NCI-H2029 treated with DMSO at 0.1 percent for 48 hours (cell line): ENCODE measurements at regions not wholly inside any gene's neighbourhood (a gene's known extent, or its start where the extent isn't known, plus 50 kb on each side); places are given as distances from the start of the nearest gene placed in this dataset.
"Not testable (repeated sequence)": the region's sequence is repeated elsewhere in the genome, so short reads cannot be mapped to it uniquely, and the experiment has no call there.

Experiments
- DNase-seq: peaks from one replicate; lab custom pipeline; 2025; lab: John Stamatoyannopoulos, UW

DNA sequence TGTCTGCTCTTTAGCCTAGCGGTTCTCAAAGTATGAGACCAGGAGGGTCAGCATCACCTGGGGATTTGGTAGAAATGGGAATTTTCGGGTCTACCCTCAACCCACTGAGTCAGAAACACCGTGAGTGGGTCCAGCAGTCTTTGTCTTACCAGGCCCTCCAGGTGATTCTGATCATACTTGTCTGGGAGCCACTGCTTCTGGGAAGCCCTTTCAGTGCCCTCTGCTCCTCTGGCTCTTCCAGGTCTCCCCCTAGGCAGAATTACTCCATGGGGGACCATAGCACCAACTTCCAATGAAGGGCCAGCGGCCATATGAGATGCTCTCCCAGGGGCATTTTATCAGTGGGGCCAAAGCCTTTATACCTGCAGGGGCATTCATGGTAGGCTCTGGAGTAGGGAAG, 81.0 kb upstream of the ETV3 start:
- DNase-seq, result no peak

- no peak for DNase-seq
These were observed 80.5 kb upstream of the ETV3 start for GRCh38 chr1:157218671-157219070.

GRCh38 chr1:157217486-157217885, 79.3 kb upstream of the ETV3 start:
- DNase-seq, result no peak

DNA sequence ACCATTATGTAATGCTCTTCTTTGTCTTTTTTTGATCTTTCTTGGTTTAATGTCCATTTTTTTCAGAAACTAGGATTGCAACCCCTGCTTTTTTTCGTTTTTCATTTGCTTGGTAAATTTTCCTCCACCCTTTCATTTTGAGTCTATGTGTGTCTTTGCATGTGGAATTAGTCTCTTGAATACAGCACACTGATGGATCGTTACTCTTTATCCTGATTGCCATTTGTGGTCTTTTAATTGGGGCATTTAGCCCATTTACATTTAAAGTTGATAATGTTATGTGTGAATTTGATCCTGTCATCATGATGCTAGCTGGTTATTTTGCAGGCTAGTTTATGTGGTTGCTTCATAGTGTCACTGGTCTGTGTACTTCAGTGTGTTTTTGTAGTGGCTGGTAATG, 75.6 kb upstream of the ETV3 start:
- no peak for DNase-seq

DNA sequence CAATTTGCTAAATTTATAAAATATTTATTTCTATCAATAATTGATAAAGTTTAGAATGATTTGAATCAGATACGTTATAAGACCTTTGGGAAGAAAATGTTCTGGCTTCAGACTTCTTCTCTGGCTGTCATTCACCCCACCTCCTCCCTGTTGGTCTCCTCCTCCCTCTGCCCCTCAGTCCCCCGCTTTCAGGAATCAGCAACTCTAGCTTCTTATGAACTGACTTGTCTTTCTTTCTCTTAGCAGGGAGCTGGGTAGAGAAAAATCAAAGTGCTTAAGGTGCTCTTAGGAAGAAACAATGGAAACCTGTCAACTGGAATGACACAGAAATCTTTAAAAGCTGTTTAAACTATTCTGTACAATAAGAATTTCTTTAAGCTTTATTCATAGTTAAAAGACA, 71.3 kb upstream of the ETV3 start:
- DNase-seq, result no peak

DNA sequence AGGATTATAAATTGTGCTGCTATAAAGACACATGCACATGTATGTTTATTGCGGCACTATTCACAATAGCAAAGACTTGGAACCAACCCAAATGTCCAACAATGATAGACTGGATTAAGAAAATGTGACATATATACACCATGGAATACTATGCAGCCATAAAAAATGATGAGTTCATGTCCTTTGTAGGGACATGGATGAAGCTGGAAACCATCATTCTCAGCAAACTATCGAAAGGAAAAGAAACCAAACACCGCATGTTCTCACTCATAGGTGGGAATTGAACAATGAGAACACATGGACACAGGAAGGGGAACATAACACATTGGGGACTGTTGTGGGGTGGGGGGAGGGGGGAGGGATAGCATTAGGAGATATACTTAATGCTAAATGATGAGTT, 67.8 kb upstream of the ETV3 start:
- not testable (repeated sequence) for DNase-seq

GRCh38 chr1:157203166-157203565, 65.0 kb upstream of the ETV3 start:
- DNase-seq, result no peak

- DNase-seq, result no peak
These were observed 64.1 kb upstream of the ETV3 start for GRCh38 chr1:157202331-157202730.

DNA sequence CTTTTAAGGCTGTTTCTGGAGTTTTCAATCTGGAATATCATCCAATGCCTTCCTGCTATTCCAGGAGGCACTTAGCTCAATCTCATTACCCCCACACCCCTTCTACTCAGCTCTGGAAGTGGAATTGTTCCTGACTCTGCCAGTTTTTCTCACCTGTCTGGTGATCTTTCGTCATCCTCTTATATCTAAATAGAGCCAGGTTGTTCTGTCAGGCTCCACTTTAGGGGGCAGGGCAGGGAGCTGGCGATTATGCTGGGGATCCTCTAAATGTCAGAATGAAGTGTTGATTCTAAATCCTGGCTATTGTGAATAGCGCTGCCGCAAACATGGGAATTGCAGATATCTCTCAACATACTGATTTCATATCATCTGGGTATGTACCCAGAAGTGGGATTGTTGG, 63.6 kb upstream of the ETV3 start:
- peak; percentile 79 for DNase-seq

DNA sequence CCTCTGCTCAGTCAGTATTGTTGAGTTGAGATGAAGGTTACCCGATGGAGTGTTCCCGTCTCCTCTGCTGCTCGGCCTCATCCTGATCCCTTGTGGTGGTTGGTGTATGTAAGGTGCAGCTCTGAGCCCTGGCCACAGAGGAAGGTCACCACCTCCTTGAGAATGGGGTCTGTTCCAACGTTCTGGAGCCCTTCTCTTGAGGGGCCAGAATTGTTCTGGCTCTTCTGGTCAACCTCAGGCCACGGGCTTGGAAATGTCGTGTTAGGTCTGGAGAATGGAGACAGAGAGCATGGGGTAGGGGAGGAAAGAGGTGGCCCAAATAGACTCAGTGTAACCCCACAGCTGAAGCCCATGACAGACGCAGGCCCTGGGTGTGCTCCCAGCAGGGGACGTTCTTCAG, 62.3 kb upstream of the ETV3 start:
- no peak for DNase-seq

DNA sequence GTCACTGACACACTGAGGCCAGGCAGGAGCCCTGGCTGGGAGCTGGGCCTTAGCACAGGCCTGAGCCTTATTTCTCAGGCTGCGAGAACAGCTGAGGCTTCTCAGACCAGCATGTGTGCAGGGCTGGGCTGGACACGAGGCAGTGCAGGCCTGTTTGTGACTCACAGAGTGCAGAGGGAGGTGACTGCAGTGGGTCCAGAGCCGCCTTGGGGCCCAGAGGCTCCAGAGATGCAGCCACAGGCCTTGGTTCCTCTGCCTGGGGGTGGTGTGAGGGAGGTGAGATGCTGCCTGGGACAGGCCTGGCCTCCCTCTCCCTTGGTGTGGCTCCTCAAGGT, 61.2 kb upstream of the ETV3 start:
- no peak for DNase-seq

GRCh38 chr1:157198619-157199420, 60.6 kb upstream of the ETV3 start:
- DNase-seq, result no peak

GRCh38 chr1:157197906-157198435, 59.8 kb upstream of the ETV3 start:
- DNase-seq, result peak; percentile 34

DNA sequence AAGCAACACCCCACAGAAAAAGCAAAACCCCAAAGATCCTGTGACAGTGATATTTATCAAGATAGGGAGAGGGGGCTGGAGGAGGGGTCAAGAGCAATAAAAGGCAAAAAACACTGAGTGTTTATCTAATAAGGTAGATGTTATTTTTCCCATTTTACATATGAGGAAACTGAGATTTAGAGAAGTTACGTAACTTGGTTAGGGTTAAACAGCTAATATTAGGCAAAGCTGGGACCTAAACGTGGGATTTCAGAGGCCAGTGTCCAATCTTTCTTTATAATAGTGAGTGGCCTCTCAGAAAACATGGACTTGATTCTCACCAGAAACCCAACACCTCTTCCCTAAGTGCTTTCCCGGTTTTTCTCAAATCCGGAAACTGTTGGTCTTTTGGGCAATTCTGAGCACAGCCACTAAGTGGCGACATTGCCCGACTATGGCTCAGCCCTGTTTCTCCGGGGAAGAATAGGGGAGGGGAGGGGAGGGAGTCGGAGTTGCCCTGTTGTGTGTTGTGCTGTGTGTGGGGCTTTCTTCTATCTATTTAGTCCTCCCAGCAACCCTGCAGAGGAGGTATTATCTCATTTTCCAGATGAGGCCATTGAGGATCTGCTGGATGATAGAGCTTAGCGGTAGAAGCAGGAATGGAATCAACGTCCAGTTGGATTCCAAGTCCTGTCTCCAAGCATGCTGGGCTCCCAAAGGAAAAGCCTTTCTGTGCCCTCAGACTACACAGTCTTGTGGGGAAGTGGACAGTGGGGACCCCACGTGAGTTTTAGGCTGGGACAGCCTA, 58.7 kb upstream of the ETV3 start:
- DNase-seq, result peak; percentile 50

GRCh38 chr1:157196245-157196543, 58.0 kb upstream of the ETV3 start:
- no peak for DNase-seq

DNA sequence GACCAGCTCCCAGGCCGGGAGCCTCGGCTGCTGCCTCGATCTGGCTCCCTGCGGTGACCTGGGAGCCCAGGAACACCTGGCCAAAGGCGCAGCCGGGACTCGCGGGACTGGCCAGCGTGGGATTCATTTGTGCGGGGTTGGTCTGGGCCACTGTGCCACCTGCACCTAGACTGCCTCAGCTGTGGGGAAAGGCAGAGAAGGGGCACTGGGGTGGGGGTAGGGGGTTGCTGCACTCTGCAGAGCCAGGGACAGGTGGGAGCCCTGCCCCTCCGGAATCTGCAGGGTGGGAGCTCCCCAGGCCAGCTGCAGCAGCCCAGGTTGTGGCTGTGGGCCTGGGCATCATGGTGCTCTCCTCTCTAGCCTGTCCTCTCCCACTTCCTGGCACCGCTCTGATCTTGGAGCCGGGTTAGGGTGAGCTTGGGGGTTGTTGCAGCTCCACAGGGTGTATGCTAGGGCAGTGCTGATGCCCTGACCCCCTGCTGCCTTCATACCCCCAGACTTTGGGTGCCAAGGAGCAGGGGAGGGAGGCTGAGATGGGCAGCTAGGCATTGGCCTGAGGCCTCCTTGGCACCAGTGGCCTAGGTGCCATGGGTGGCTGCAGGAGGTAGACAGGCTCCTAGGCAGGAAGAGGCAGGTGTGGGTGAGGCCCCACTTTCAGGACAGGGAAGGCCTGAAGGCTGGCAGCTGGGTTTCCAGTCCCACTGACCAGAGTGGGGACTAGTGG, 57.5 kb upstream of the ETV3 start:
- DNase-seq, result no peak

DNA sequence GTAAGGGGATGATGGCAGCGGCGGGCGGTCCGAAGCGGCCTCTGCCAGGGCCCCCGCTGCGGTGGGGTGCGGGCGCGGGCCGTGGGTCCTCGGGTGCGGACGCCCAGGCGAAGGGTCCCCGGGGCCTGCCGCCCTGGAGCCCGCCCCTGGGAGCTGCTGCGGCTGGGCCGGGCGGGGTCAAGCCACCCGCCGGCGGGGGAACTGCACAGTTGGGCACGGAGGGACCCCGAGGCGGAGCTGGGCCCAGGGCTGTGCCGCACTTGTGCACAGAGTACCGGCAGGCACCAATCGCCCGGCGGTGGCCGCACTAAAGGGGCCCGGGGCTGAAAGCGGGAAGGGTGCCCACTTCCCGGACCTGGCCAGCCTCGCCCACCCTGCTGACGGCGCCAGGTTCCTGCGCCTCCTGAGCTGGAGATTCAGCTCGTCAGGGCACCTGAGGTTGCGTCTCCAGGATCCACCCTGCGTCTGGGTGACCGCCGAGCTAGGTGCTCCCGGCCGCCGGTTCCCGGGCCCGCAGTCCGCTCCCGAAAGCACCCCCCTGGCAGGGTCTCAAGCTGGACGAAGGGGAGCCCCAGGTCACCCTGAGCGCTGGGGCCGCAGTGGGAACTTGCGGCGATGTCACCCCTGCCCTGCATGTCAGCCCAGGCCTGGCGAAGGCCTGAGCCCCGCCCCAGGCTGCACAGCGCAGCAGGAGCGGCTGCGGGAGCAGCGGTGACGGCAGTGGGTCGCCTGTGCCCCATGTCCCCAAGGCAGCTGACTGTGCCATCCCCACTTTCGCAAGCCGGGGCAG, 56.7 kb upstream of the ETV3 start:
- DNase-seq, result no peak

GRCh38 chr1:157193702-157194391, 55.7 kb upstream of the ETV3 start:
- DNase-seq, result peak; percentile 34

- no peak for DNase-seq
These were observed 55.0 kb upstream of the ETV3 start for GRCh38 chr1:157193219-157193618.

- DNase-seq, result no peak
These were observed 52.1 kb upstream of the ETV3 start for GRCh38 chr1:157189986-157190982.
